Duodenal mucosa (tissue), 2 donors: ENCODE measurements at regions not wholly inside any gene's neighbourhood (a gene's known extent, or its start where the extent isn't known, plus 50 kb on each side); places are given as distances from the start of the nearest gene placed in this dataset.

Experiments
- H3K27ac ChIP-seq: one replicate; pipeline ENCODE4 v1.7.0; 2013; ENCODE audit warnings: low read depth, low read length
- H3K27me3 ChIP-seq, 2 donors: one replicate each; pipeline ENCODE4 v1.7.0; 2013; ENCODE audit warnings: low read length in 2 of 2, control low read depth in 1 of 2; ENCODE audit not compliant: insufficient read depth in 2 of 2, control insufficient read depth in 1 of 2
- H3K36me3 ChIP-seq, 2 donors: one replicate each; pipeline ENCODE4 v1.7.0; 2013; ENCODE audit warnings: low read length in 2 of 2, control low read depth in 1 of 2; ENCODE audit not compliant: insufficient read depth in 2 of 2, control insufficient read depth in 1 of 2
- H3K4me1 ChIP-seq, 2 donors: one replicate each; pipeline ENCODE4 v1.7.0; 2013; ENCODE audit warnings: low read length in 2 of 2, control low read depth in 1 of 2; ENCODE audit not compliant: insufficient read depth in 2 of 2, control insufficient read depth in 1 of 2
- H3K4me3 ChIP-seq, 2 donors: one replicate each; pipeline ENCODE4 v1.7.0; 2013; ENCODE audit warnings: low read length in 2 of 2, low read depth in 1 of 2
- H3K9ac ChIP-seq, 2 donors: one replicate each; pipeline ENCODE4 v1.7.0; 2013; ENCODE audit warnings: low read length in 2 of 2, low read depth in 1 of 2
- H3K9me3 ChIP-seq, 2 donors: one replicate each; pipeline ENCODE4 v1.7.0; 2013; ENCODE audit warnings: low read length in 2 of 2, control low read depth in 1 of 2; ENCODE audit not compliant: control insufficient read depth in 1 of 2

DNA sequence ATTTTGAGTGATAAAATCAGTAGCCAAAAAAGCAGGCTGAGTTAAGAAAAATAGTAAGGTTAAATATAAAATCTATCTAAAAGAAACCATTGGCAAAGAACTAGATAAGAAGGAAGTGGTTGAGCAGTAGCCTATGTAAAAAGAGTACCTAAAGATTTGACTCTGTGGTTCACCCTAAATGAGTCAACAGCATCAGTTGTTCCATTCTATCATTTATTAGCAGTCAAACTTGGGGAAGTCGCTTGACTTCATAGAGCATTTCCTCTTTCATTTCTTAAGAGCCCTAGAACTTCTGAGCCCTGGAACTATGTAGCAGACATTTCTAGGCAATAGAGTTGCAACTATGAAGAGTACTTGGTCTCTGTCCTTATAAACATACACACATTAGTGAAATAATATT is 381.7 kb downstream of the NUP35 start:
- no peaks in the 10 kb centered on the region for H3K9me3 ChIP-seq
- no peak overlapping the region for H3K9ac ChIP-seq
- no peaks in the 10 kb centered on the region for H3K4me1 ChIP-seq
- no peak overlapping the region for H3K4me3 ChIP-seq
- no peaks in the 10 kb centered on the region for H3K27me3 ChIP-seq
- H3K36me3 ChIP-seq: no peaks in the 10 kb centered on the region
- H3K27ac ChIP-seq: no peak overlapping the region

GRCh38 chr2:183511154-183511553 is 386.9 kb downstream of the NUP35 start:
- H3K27ac ChIP-seq: no peak overlapping the region
- no peaks in the 10 kb centered on the region for H3K4me1 ChIP-seq
- H3K9me3 ChIP-seq: no peaks in the 10 kb centered on the region
- no peak overlapping the region for H3K9ac ChIP-seq
- H3K27me3 ChIP-seq: no peaks in the 10 kb centered on the region
- H3K4me3 ChIP-seq: no peak overlapping the region
- H3K36me3 ChIP-seq: no peaks in the 10 kb centered on the region

GRCh38 chr2:183519371-183520056 is 395.3 kb downstream of the NUP35 start:
- no peak overlapping the region for H3K9ac ChIP-seq
- H3K4me1 ChIP-seq: peaks cover 0 to 2% of the 10 kb centered on the region in 2 donors
- no peak overlapping the region for H3K27ac ChIP-seq
- no peaks in the 10 kb centered on the region for H3K9me3 ChIP-seq
- no peaks in the 10 kb centered on the region for H3K36me3 ChIP-seq
- H3K4me3 ChIP-seq: no peak overlapping the region
- H3K27me3 ChIP-seq: no peaks in the 10 kb centered on the region

- H3K9ac ChIP-seq: no peak overlapping the region
- H3K4me1 ChIP-seq: peaks cover 0 to 2% of the 10 kb centered on the region in 2 donors
- no peaks in the 10 kb centered on the region for H3K27me3 ChIP-seq
- H3K36me3 ChIP-seq: no peaks in the 10 kb centered on the region
- H3K9me3 ChIP-seq: no peaks in the 10 kb centered on the region
- no peak overlapping the region for H3K27ac ChIP-seq
- no peak overlapping the region for H3K4me3 ChIP-seq
These were observed 397.7 kb downstream of the NUP35 start for GRCh38 chr2:183521911-183522310.

DNA sequence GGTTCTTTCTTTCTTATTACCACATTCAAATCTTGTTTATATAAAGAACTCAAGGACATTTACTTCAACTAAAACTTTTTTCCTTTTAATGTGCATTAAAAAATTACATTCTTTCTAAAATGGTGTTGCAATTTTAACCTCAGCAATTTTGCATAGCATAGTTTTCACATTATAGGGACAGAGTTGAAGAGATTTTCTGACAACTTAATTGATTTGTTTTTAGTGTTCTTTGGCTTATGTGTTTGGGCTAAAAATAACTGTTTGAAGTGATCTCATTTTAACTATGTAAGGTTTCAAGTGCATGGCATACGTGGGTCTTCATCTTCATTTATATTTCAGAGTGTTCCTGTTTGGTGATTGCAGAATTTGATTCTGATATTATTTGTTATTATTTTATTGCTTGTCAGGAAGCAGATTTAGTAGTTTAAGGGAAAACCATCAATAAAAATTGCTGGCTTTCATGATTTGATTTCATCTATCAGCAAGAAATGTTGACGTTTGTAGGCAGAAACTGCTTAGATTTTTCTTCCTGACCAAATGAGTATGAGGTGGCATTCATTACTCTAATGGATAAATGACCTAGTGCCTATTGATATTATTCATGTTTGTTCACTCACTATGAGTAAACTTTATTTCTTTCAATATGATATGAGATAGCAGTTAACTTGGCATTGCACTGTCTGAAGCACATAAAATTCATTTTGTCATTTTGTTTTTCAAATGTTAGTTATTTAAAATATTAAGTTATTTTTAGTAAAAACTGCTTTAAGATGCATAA is 398.4 kb downstream of the NUP35 start:
- Histone ChIP-seq H3K9ac (no peak overlapping the region), H3K27ac (no peak overlapping the region), H3K36me3 (no peaks in the 10 kb centered on the region), H3K27me3 (no peaks in the 10 kb centered on the region), H3K4me3 (no peak overlapping the region), H3K4me1 (peaks cover 0 to 2% of the 10 kb centered on the region in 2 donors), H3K9me3 (no peaks in the 10 kb centered on the region)

- Histone ChIP-seq H3K9ac (no peak overlapping the region), H3K27me3 (no peaks in the 10 kb centered on the region), H3K27ac (no peak overlapping the region), H3K4me3 (no peak overlapping the region), H3K36me3 (no peaks in the 10 kb centered on the region), H3K4me1 (no peaks in the 10 kb centered on the region), H3K9me3 (no peaks in the 10 kb centered on the region)
These were observed 406.2 kb downstream of the NUP35 start for GRCh38 chr2:183530333-183530901.

DNA sequence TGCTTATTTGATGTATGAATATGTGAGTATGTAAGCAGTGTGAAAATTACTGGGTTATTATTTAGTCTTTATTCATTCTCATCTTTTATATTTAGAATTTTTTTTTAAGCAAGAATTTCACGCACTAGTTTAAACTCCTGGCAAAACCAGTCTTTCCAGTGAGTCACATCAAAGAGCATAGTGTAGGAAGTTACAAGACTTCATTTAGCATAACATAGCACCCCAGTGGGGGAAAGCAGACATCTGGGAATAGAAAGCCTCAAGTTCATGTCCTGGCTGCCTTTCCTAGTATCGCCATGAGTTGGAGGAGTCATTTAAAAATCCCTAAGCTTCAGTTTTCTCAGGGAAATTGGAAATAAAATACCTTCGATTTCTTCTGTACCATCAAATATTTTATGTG is 408.3 kb downstream of the NUP35 start:
- Histone ChIP-seq H3K4me3 (no peak overlapping the region), H3K4me1 (no peaks in the 10 kb centered on the region), H3K36me3 (no peaks in the 10 kb centered on the region), H3K27ac (no peak overlapping the region), H3K9me3 (no peaks in the 10 kb centered on the region), H3K27me3 (no peaks in the 10 kb centered on the region), H3K9ac (no peak overlapping the region)

GRCh38 chr2:183533021-183533420 is 408.8 kb downstream of the NUP35 start:
- Histone ChIP-seq H3K9me3 (no peaks in the 10 kb centered on the region), H3K27ac (no peak overlapping the region), H3K4me1 (no peaks in the 10 kb centered on the region), H3K27me3 (no peaks in the 10 kb centered on the region), H3K4me3 (no peak overlapping the region), H3K36me3 (no peaks in the 10 kb centered on the region), H3K9ac (no peak overlapping the region)

- H3K4me3 ChIP-seq: no peak overlapping the region
- no peaks in the 10 kb centered on the region for H3K27me3 ChIP-seq
- peaks cover 0 to under 1% of the 10 kb centered on the region in 2 donors for H3K4me1 ChIP-seq
- no peaks in the 10 kb centered on the region for H3K36me3 ChIP-seq
- H3K9me3 ChIP-seq: no peaks in the 10 kb centered on the region
- H3K9ac ChIP-seq: no peak overlapping the region
- no peak overlapping the region for H3K27ac ChIP-seq
These were observed 412.0 kb downstream of the NUP35 start for GRCh38 chr2:183536290-183536689.

DNA sequence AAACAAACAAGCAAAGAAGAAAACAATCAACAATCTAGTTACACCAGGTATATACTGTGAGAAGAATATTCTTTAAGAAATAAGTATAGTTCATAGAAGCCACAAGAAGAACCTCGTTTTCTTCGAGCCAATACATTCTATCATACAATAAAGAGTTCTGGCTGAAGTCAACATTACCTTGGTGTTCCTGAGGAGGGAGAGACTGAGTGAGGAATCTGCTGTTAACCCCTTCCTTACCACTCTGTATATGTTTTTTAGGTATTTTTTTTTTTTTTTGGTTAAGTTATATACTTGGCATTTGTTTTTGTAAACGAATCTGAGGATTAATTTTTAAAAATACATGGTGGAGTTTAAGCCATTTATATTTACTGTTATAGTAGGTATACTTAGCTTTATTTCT is 412.5 kb downstream of the NUP35 start:
- peaks cover 3 to 4% of the 10 kb centered on the region in 2 donors for H3K4me1 ChIP-seq
- no peak overlapping the region for H3K9ac ChIP-seq
- no peak overlapping the region for H3K27ac ChIP-seq
- no peak overlapping the region for H3K4me3 ChIP-seq
- no peaks in the 10 kb centered on the region for H3K36me3 ChIP-seq
- no peaks in the 10 kb centered on the region for H3K27me3 ChIP-seq
- H3K9me3 ChIP-seq: no peaks in the 10 kb centered on the region
